ENCODE measurements at regions not wholly inside any gene's neighbourhood (a gene's known extent, or its start where the extent isn't known, plus 50 kb on each side); places are given as distances from the start of the nearest gene placed in this dataset.
A peak's percentile ranks its signal among the peaks of the same experiment; 100 is the strongest.

- 53 to 74% methylated on average over 2 of the region's 2 CpGs for WGBS, 2 experiments (ENCODE audit: insufficient coverage in 2 of 2)
- no peak overlapping the region for H3K4me3 ChIP-seq (ENCODE audit: extremely low read depth, insufficient read depth, low read length, poor library complexity, severe bottlenecking)
- no peaks in the 10 kb centered on the region for H3K9me3 ChIP-seq (ENCODE audit: control insufficient read depth, low read length)
- peaks cover 3% of the 10 kb centered on the region for H3K4me1 ChIP-seq (ENCODE audit: control insufficient read depth, insufficient read depth, low read length, poor library complexity, severe bottlenecking)
- no peaks in the 10 kb centered on the region for H3K36me3 ChIP-seq (ENCODE audit: control insufficient read depth, insufficient read depth, low read length)
- no peak overlapping the region for H3K27ac ChIP-seq (ENCODE audit: low read depth, low read length, severe bottlenecking)
Measured at GRCh38 chr3:13690636-13691035, 141.7 kb downstream of the FBLN2 start.

DNA sequence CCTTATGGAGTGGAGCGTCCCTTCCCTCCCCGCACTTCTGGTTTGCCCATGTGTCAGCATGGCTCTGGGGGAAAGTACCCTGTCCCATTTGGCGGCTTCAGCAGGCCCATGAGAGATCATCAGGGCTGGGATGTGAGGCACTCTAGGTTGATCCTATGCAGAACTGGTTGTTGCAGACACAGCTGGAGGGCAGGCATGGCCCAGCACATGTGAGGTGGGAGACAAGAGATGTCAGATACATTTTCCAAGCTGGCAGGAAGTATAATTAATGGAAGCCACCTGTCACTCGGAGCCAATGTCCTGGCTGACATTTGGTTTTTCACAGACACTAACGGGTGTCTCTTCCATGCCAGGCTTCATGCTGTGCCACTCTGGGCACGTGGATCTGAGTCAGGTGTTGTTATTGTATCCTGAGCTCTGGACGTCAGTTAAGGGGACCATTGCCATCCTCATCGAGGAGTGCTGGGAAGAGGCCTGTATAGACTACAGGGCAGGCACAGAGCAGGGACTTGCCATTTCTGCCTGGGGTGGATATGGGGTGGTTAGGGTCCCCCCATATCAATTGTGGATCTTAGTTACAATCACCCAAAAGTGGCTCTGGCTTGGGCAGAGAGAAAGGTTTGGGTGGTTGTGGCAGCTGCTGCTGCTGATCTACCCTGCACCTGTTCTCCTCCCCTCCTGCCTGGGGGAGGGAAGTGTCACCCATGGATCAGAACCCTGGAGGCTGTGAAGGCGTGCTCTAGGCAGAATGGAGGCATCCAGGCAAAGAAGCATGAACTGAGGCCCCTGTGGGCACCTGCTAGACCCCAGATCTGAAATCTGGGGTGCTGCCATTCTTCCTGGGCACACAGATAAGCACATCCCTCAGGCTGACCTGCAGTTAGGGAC, 140.7 kb downstream of the FBLN2 start:
- 86 to 89% methylated on average over 4 to 9 of the region's 9 CpGs for WGBS, 2 experiments (ENCODE audit: insufficient coverage in 2 of 2)
- Histone ChIP-seq H3K9me3 (ENCODE audit: control insufficient read depth, low read length) (no peaks in the 10 kb centered on the region), H3K27ac (ENCODE audit: low read depth, low read length, severe bottlenecking) (no peak overlapping the region), H3K4me3 (ENCODE audit: extremely low read depth, insufficient read depth, low read length, poor library complexity, severe bottlenecking) (no peak overlapping the region), H3K36me3 (ENCODE audit: control insufficient read depth, insufficient read depth, low read length) (no peaks in the 10 kb centered on the region), H3K4me1 (ENCODE audit: control insufficient read depth, insufficient read depth, low read length, poor library complexity, severe bottlenecking) (peaks cover 3% of the 10 kb centered on the region)

- H3K36me3 ChIP-seq (ENCODE audit: control insufficient read depth, insufficient read depth, low read length), result no peaks in the 10 kb centered on the region
- H3K9me3 ChIP-seq (ENCODE audit: control insufficient read depth, low read length), result no peaks in the 10 kb centered on the region
- peaks cover 3% of the 10 kb centered on the region for H3K4me1 ChIP-seq (ENCODE audit: control insufficient read depth, insufficient read depth, low read length, poor library complexity, severe bottlenecking)
- no peak overlapping the region for H3K27ac ChIP-seq (ENCODE audit: low read depth, low read length, severe bottlenecking)
- no peak overlapping the region for H3K4me3 ChIP-seq (ENCODE audit: extremely low read depth, insufficient read depth, low read length, poor library complexity, severe bottlenecking)
- 94 to 97% methylated on average over 7 of the region's 7 CpGs for whole genome bisulfite sequencing, 2 experiments (ENCODE audit: insufficient coverage in 2 of 2)
Measured at GRCh38 chr3:13688824-13689223, 139.9 kb downstream of the FBLN2 start.

- Histone ChIP-seq H3K36me3 (ENCODE audit: control insufficient read depth, insufficient read depth, low read length) (no peaks in the 10 kb centered on the region), H3K4me1 (ENCODE audit: control insufficient read depth, insufficient read depth, low read length, poor library complexity, severe bottlenecking) (peaks cover 3% of the 10 kb centered on the region), H3K27ac (ENCODE audit: low read depth, low read length, severe bottlenecking) (peak overlapping the region; percentile 5), H3K4me3 (ENCODE audit: extremely low read depth, insufficient read depth, low read length, poor library complexity, severe bottlenecking) (no peak overlapping the region), H3K9me3 (ENCODE audit: control insufficient read depth, low read length) (no peaks in the 10 kb centered on the region)
- WGBS, 2 experiments (ENCODE audit: insufficient coverage in 2 of 2), result 70 to 85% methylated on average over 5 of the region's 8 CpGs
Measured at GRCh38 chr3:13688034-13688433, 139.1 kb downstream of the FBLN2 start.
